Adrenal gland (tissue), 9 donors: ENCODE measurements at regions not wholly inside any gene's neighbourhood (a gene's known extent, or its start where the extent isn't known, plus 50 kb on each side); places are given as distances from the start of the nearest gene placed in this dataset.
A peak's percentile ranks its signal among the peaks of the same experiment; 100 is the strongest.

Source experiments
- DNase-seq, 7 donors: peaks; one replicate each; pipeline ENCODE4 v3.0.0-alpha.2; 2019 to 2020
- H3K27ac ChIP-seq, 5 donors: fragments of 200-600 bp; sonication (generic) in 4 of 5; 1 replicate in 3 of 5; 2 replicates in 2 of 5; pipeline versions ENCODE4 v1.5.1 to v1.8.0; 2016 to 2020; ENCODE audit warnings: mild to moderate bottlenecking in 1 of 5
- H3K27me3 ChIP-seq: fragments of 200-600 bp; 2 replicates; pipeline ENCODE4 v1.8.0; 2021
- H3K36me3 ChIP-seq, 2 donors: fragments of 200-600 bp; replicated peaks in 1 of 2; 1 replicate in 1 of 2; 2 replicates in 1 of 2; pipeline versions ENCODE4 v1.5.1 to v1.8.0; 2018 to 2022
- H3K4me1 ChIP-seq, 2 donors: fragments of 200-600 bp; replicated peaks in 1 of 2; 1 replicate in 1 of 2; 2 replicates in 1 of 2; pipeline versions ENCODE4 v1.5.1 to v1.8.0; 2018 to 2021
- H3K4me3 ChIP-seq, 4 donors: fragments of 200-600 bp; sonication (generic) in 3 of 4; one replicate each; pipeline ENCODE4 v1.5.1; 2016 to 2018
- H3K9me3 ChIP-seq, 3 donors: fragments of 200-600 bp; sonication (generic) in 1 of 3; replicated peaks in 1 of 3; 1 replicate in 2 of 3; 2 replicates in 1 of 3; pipeline versions ENCODE4 v1.5.1 to v1.8.0; 2016 to 2021
- POLR2A ChIP-seq, 2 donors: fragments of 450-650 bp; IDR thresholded peaks; one replicate each; pipeline ENCODE4 v1.6.1; 2017; ENCODE audit warnings: antibody characterized with exemption in 2 of 2, mild to moderate bottlenecking in 2 of 2, moderate library complexity in 1 of 2
- WGBS, 4 donors: extraction: QIAGEN DNeasy Blood & Tissue Kit in 2 of 4; methylation state at CpG; one replicate each; pipeline versions ENCODE4 v1.1.5 to v1.1.7; 2013 to 2017; 5-methylcytosine and 5-hydroxymethylcytosine counted together
- intact Hi-C, 2 donors: fragments of 100-400 bp; cut with DNase I; formaldehyde crosslinking; loops; one replicate each; pipeline versions ENCODE4 v1.14.1 to v1.15.0; 2022 to 2023
- TF ChIP-seq, protein P1 (sequence below), 6 experiments: fragments of 450-650 bp in 4 of 6; fragments of 200-600 bp in 2 of 6; sonication (generic) in 1 of 6; IDR thresholded peaks; 1 replicate in 5 of 6; 2 replicates in 1 of 6; pipeline versions ENCODE4 v1.5.1 to v1.8.0; 2016 to 2021; ENCODE audit warnings: antibody characterized with exemption in 6 of 6, mild to moderate bottlenecking in 2 of 6, moderate library complexity in 1 of 6
- donor health status: healthy with polysubstance abuse.
- donor health status: Bipolar disorder and iron deficiency.
- donor health status: DM: yes; HTN: yes; CAD: no.
- donor health status: DM: no; HTN: no; CAD: no.
- donor health status: DM: no; HTN: no; CAD: no.

DNA sequence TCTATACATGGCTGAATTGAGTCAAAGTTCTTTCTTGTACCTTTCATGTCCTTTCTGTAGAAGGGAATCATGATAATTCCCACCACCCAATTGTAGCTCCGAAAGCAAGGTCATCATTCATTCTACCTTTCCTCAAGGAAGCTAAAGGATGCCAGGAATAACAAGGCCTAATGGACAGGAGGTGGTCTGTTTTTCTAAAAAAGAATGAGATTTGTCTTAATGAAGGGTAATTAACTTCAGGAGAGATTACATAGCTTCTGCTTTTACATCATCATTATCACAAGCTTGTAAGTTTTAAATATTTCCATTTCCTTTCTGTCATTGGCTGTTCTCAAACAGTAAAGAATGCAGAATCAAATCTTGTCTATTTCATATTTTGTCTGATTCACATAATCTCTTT lies 249.5 kb upstream of the SORCS1 start:
- Histone ChIP-seq H3K4me3 (no peak overlapping the region), H3K27ac (no peak overlapping the region), H3K4me1 (no peaks in the 10 kb centered on the region), H3K36me3 (no peaks in the 10 kb centered on the region), H3K27me3 (no peaks in the 10 kb centered on the region), H3K9me3 (no peaks in the 10 kb centered on the region)
- intact Hi-C loops = no loop called here
- DNase-seq = no peak
- TF ChIP-seq POLR2A (IDR thresholded peaks at IDR 0.05) = no peak
- TF ChIP-seq, protein P1, sequence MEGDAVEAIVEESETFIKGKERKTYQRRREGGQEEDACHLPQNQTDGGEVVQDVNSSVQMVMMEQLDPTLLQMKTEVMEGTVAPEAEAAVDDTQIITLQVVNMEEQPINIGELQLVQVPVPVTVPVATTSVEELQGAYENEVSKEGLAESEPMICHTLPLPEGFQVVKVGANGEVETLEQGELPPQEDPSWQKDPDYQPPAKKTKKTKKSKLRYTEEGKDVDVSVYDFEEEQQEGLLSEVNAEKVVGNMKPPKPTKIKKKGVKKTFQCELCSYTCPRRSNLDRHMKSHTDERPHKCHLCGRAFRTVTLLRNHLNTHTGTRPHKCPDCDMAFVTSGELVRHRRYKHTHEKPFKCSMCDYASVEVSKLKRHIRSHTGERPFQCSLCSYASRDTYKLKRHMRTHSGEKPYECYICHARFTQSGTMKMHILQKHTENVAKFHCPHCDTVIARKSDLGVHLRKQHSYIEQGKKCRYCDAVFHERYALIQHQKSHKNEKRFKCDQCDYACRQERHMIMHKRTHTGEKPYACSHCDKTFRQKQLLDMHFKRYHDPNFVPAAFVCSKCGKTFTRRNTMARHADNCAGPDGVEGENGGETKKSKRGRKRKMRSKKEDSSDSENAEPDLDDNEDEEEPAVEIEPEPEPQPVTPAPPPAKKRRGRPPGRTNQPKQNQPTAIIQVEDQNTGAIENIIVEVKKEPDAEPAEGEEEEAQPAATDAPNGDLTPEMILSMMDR (IDR thresholded peaks at IDR 0.05) = no peak
- 68 to 78% (median 70%) methylated on average over 1 of the region's 1 CpG for WGBS, 4 donors

DNA sequence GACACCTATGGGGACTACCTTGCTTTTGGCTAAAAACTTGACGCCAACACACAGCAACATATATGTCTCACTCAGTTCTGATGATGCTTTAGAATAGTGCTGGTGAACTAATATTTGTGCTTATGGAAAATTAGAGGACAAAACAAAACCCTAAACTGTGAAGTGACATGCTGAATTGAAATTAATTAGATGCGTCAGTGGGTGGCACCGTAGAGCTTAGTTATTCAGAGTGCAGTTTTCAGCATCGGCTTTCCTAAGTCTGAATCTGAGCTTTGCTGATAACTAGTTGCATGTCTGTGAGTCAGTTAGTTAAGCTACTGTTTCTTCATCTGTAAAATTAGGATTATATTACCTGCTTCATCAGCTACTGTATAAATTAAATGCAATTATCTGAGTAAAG lies 245.0 kb upstream of the SORCS1 start:
- no peaks in the 10 kb centered on the region for H3K4me1 ChIP-seq
- H3K36me3 ChIP-seq = no peaks in the 10 kb centered on the region
- no peak for DNase-seq
- no peaks in the 10 kb centered on the region for H3K9me3 ChIP-seq
- H3K27ac ChIP-seq = no peak overlapping the region
- TF ChIP-seq, protein P1 (IDR thresholded peaks at IDR 0.05) = peak in 3 of 6 experiments; percentile 3 to 31 (median 17)
- TF ChIP-seq POLR2A (IDR thresholded peaks at IDR 0.05) = no peak
- no peaks in the 10 kb centered on the region for H3K27me3 ChIP-seq
- WGBS, 4 donors = 40 to 47% (median 43%) methylated on average over 4 of the region's 4 CpGs
- H3K4me3 ChIP-seq = no peak overlapping the region
- intact Hi-C loops = no loop called here

DNA sequence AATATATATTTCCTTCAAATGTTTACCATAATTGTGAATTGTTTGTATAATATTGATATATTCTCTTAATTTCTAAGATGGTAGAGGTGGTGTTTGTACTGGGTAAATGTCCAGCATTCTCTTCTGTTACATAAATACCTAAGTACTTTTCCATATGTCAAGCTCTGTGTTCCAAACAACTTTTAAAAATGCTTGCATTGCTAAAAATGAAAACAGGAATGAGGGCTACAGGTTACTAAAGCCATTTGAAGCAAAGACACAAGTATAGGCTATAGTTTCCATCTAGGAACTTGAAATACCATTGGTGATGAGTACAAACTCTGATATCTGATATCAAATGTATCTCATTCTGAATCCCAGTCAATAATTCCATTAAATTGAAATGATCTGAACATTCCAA lies 233.6 kb upstream of the SORCS1 start:
- no peak overlapping the region for H3K27ac ChIP-seq
- intact Hi-C loops = no loop called here
- no peaks in the 10 kb centered on the region for H3K9me3 ChIP-seq
- no peak overlapping the region for H3K4me3 ChIP-seq
- TF ChIP-seq, protein P1 (IDR thresholded peaks at IDR 0.05) = no peak
- TF ChIP-seq POLR2A (IDR thresholded peaks at IDR 0.05) = no peak
- H3K27me3 ChIP-seq = no peaks in the 10 kb centered on the region
- H3K4me1 ChIP-seq = no peaks in the 10 kb centered on the region
- no peaks in the 10 kb centered on the region for H3K36me3 ChIP-seq
- no peak for DNase-seq

DNA sequence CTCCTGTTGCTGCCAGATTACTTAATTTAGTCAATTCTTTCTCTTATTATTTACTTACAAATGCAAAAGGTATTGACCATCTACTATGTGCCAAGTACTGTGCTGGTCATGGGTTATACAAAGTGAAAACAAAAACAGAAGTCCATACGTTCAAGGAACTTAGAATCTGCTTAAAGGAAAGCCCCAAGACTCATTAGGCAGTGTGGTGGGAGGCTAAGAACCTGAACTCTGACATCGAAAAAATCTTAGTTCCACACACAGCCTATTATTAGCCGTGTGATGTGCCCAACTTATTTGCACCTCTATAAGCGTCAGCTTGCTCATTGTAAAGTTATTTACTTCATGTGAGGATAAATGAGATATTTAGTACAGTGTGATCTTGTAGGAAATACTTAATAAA lies 227.4 kb upstream of the SORCS1 start:
- Histone ChIP-seq H3K36me3 (no peaks in the 10 kb centered on the region), H3K9me3 (no peaks in the 10 kb centered on the region), H3K4me3 (no peak overlapping the region), H3K27ac (no peak overlapping the region), H3K4me1 (no peaks in the 10 kb centered on the region), H3K27me3 (no peaks in the 10 kb centered on the region)
- 64 to 72% (median 69%) methylated on average over 4 of the region's 4 CpGs for WGBS, 4 donors
- TF ChIP-seq POLR2A (IDR thresholded peaks at IDR 0.05) = no peak
- TF ChIP-seq, protein P1 (IDR thresholded peaks at IDR 0.05) = no peak
- intact Hi-C loops = no loop called here
- DNase-seq = no peak
